HL-60 (cell line): ENCODE measurements at regions not wholly inside any gene's neighbourhood (a gene's known extent, or its start where the extent isn't known, plus 50 kb on each side); places are given as distances from the start of the nearest gene placed in this dataset.

Source experiments
- POLR2AphosphoS5 ChIP-seq: IDR thresholded peaks from 2 replicates; pipeline ENCODE4 v1.6.1; 2012; ENCODE audit warnings: low read depth
- TF ChIP-seq, protein P1 (sequence below): IDR thresholded peaks from one replicate; pipeline ENCODE4 v1.5.1; 2011; ENCODE audit warnings: low read length, control low read depth, inconsistent platforms; ENCODE audit not compliant: insufficient read depth

DNA sequence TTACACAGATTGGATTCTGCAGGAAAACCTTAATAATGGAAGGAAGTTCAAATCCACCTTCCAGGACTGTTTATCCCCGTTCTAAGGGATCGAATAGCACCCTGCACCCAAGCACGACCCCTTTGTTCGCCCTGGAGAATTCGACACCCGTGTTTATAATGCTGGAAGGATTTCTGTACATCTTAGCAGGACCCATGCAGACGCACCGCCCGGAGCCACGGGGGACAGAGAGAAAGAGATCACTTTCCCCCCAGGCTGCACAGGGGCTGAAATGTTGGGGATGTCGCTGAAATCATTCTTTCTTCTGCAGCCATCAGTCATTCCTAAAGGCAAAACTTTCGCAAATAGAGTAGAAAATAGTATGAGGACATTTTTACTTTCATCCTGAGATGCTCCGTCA lies 238.7 kb upstream of the SALL3 start:
- no peak for TF ChIP-seq POLR2AphosphoS5
- TF ChIP-seq, protein P1, sequence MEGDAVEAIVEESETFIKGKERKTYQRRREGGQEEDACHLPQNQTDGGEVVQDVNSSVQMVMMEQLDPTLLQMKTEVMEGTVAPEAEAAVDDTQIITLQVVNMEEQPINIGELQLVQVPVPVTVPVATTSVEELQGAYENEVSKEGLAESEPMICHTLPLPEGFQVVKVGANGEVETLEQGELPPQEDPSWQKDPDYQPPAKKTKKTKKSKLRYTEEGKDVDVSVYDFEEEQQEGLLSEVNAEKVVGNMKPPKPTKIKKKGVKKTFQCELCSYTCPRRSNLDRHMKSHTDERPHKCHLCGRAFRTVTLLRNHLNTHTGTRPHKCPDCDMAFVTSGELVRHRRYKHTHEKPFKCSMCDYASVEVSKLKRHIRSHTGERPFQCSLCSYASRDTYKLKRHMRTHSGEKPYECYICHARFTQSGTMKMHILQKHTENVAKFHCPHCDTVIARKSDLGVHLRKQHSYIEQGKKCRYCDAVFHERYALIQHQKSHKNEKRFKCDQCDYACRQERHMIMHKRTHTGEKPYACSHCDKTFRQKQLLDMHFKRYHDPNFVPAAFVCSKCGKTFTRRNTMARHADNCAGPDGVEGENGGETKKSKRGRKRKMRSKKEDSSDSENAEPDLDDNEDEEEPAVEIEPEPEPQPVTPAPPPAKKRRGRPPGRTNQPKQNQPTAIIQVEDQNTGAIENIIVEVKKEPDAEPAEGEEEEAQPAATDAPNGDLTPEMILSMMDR: no peak
